DOHH2 (cell line): ENCODE measurements at regions not wholly inside any gene's neighbourhood (a gene's known extent, or its start where the extent isn't known, plus 50 kb on each side); places are given as distances from the start of the nearest gene placed in this dataset.

Experiments
- H3F3A ChIP-seq: fragments of 200-600 bp; sonication (generic), shearing (Covaris generic); 2 replicates; pipeline ENCODE4 v1.6.0; 2016; ENCODE audit warnings: antibody characterized with exemption, mild to moderate bottlenecking; ENCODE audit not compliant: control insufficient read depth, insufficient read depth
- H3K27ac ChIP-seq: fragments of 200-600 bp; sonication (generic); 2 replicates; pipeline ENCODE4 v1.5.1; 2014; ENCODE audit warnings: low read depth, mild to moderate bottlenecking, low read length, moderate library complexity
- H3K27me3 ChIP-seq: fragments of 200-600 bp; sonication (generic); 2 replicates; pipeline ENCODE4 v1.6.1; 2014; ENCODE audit warnings: mild to moderate bottlenecking, low read length, mixed read lengths; ENCODE audit not compliant: control insufficient read depth
- H3K36me3 ChIP-seq: fragments of 200-600 bp; sonication (generic); 2 replicates; pipeline ENCODE4 v1.6.1; 2014; ENCODE audit warnings: mild to moderate bottlenecking, low read length, moderate library complexity, mixed read lengths; ENCODE audit not compliant: control insufficient read depth
- H3K4me1 ChIP-seq: fragments of 200-600 bp; sonication (generic); 2 replicates; pipeline ENCODE4 v1.6.1; 2014; ENCODE audit warnings: mild to moderate bottlenecking, low read length, mixed read lengths; ENCODE audit not compliant: control insufficient read depth
- H3K4me2 ChIP-seq: fragments of 200-600 bp; sonication (generic); 2 replicates; pipeline ENCODE4 v1.6.0; 2014; ENCODE audit warnings: mild to moderate bottlenecking, low read length, moderate library complexity
- H3K4me3 ChIP-seq: fragments of 200-600 bp; sonication (generic); 2 replicates; pipeline ENCODE4 v1.5.1; 2014; ENCODE audit warnings: mild to moderate bottlenecking, low read length, mixed read lengths
- H3K79me2 ChIP-seq: fragments of 200-600 bp; sonication (generic); 2 replicates; pipeline ENCODE4 v1.6.1; 2014; ENCODE audit warnings: mild to moderate bottlenecking, low read length, mixed read lengths; ENCODE audit not compliant: control insufficient read depth
- H3K9me2 ChIP-seq: fragments of 200-600 bp; sonication (generic); replicated peaks from 2 replicates; pipeline ENCODE4 v1.6.1; 2014; ENCODE audit warnings: mild to moderate bottlenecking, low read length, mixed read lengths; ENCODE audit not compliant: control insufficient read depth
- H3K9me3 ChIP-seq: fragments of 200-600 bp; sonication (generic); 2 replicates; pipeline ENCODE4 v1.6.1; 2014; ENCODE audit warnings: antibody characterized with exemption, low read length, mixed read lengths; ENCODE audit not compliant: control insufficient read depth, insufficient read depth
- H4K20me1 ChIP-seq: fragments of 200-600 bp; sonication (generic); 2 replicates; pipeline ENCODE4 v1.6.0; 2014; ENCODE audit warnings: low read depth, mild to moderate bottlenecking, antibody characterized with exemption, low read length, moderate library complexity; ENCODE audit not compliant: control insufficient read depth, insufficient read depth
- EZH2phosphoT487 ChIP-seq: fragments of 200-600 bp; sonication (generic); IDR thresholded peaks from 2 replicates; pipeline ENCODE4 v1.6.1; 2017; ENCODE audit warnings: borderline replicate concordance, mild to moderate bottlenecking, antibody characterized with exemption, low read length, moderate library complexity, mixed read lengths
- TF ChIP-seq, protein P1 (sequence below): fragments of 200-600 bp; sonication (generic); IDR thresholded peaks from one replicate; pipeline ENCODE4 v1.5.1; 2014; ENCODE audit warnings: antibody characterized with exemption, mild to moderate bottlenecking, low read depth, low read length; ENCODE audit not compliant: poor library complexity, severe bottlenecking

DNA sequence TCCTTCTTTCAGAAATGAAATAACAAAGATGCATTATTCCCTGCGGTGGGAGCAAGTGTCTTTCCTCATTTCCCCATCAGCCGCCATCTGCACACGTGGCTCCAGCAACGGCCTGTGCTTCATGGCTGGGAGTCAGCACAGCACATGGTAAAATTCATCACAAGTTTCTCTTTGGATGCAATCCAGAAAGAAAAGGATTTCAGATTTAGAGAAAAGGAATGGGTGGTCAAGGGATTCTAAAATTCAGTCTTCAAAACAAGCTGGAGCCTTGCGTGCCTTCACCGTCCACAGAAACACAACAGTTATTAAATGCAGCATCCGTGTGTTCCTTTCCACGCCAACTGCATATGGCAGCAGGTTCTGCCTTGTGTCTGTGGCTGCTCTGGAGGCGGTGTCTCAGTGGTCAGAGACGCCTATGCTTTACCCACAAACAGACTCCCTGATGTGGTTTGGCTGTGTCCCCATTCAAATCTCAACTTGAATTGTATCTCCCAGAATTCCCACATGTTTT, 107.6 kb downstream of the THBS2 start:
- no peak for TF ChIP-seq EZH2phosphoT487
- TF ChIP-seq, protein P1, sequence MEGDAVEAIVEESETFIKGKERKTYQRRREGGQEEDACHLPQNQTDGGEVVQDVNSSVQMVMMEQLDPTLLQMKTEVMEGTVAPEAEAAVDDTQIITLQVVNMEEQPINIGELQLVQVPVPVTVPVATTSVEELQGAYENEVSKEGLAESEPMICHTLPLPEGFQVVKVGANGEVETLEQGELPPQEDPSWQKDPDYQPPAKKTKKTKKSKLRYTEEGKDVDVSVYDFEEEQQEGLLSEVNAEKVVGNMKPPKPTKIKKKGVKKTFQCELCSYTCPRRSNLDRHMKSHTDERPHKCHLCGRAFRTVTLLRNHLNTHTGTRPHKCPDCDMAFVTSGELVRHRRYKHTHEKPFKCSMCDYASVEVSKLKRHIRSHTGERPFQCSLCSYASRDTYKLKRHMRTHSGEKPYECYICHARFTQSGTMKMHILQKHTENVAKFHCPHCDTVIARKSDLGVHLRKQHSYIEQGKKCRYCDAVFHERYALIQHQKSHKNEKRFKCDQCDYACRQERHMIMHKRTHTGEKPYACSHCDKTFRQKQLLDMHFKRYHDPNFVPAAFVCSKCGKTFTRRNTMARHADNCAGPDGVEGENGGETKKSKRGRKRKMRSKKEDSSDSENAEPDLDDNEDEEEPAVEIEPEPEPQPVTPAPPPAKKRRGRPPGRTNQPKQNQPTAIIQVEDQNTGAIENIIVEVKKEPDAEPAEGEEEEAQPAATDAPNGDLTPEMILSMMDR = no peak
- Histone ChIP-seq H3K9me3 (no peaks in the 10 kb centered on the region), H3K4me2 (no peak overlapping the region), H3K79me2 (no peaks in the 10 kb centered on the region), H3F3A (no peaks in the 10 kb centered on the region), H3K27me3 (no peaks in the 10 kb centered on the region), H3K9me2 (no peaks in the 10 kb centered on the region), H3K4me3 (no peak overlapping the region), H3K4me1 (no peaks in the 10 kb centered on the region), H3K27ac (no peak overlapping the region), H3K36me3 (no peaks in the 10 kb centered on the region), H4K20me1 (no peaks in the 10 kb centered on the region)

DNA sequence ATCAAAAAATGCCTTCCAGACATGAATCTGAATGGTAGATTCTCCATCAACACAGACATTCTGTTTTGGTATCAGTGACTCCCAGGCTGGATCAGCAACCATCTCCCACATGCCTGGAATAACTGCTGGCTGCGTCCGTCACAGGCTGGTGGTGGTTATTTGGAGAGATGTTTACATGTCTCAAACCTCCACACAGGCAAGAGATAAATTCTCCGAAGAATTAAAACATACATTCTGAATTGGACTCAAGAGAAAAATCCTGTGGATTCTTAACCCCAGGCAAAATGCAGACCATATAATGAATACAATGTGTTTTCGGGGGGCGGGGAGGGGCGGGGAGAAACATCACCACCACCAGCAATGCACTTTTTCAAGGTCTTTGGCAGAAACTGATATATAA, 108.2 kb downstream of the THBS2 start:
- H3K79me2 ChIP-seq = no peaks in the 10 kb centered on the region
- TF ChIP-seq, protein P1 = no peak
- no peak for TF ChIP-seq EZH2phosphoT487
- H3K4me3 ChIP-seq = no peak overlapping the region
- no peaks in the 10 kb centered on the region for H3K9me2 ChIP-seq
- no peaks in the 10 kb centered on the region for H3K36me3 ChIP-seq
- no peaks in the 10 kb centered on the region for H3K9me3 ChIP-seq
- no peaks in the 10 kb centered on the region for H3F3A ChIP-seq
- no peaks in the 10 kb centered on the region for H3K27me3 ChIP-seq
- H3K27ac ChIP-seq = no peak overlapping the region
- no peaks in the 10 kb centered on the region for H3K4me1 ChIP-seq
- no peak overlapping the region for H3K4me2 ChIP-seq
- H4K20me1 ChIP-seq = no peaks in the 10 kb centered on the region

DNA sequence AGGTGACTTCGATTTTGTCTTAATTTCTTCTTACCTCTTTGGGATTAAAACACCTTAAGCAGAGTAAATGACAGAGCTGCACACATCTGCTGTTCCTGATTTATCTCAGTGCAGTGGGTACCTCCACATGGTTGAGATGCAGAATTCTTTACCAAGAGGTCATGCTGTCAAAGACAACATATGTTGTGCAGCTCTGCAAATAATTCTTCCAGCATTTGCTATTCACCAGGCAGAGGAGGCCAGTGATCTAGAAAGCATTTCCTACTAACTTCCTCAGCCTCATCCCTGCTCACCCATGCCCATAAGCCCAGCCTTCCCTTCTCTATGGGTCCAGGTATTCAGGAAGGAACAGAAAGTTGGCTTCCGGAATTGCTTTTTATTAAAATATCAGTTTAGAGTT, 109.3 kb downstream of the THBS2 start:
- Histone ChIP-seq H3K9me2 (no peaks in the 10 kb centered on the region), H4K20me1 (no peaks in the 10 kb centered on the region), H3K4me3 (no peak overlapping the region), H3K27ac (no peak overlapping the region), H3K36me3 (no peaks in the 10 kb centered on the region), H3K4me1 (no peaks in the 10 kb centered on the region), H3K27me3 (no peaks in the 10 kb centered on the region), H3K4me2 (no peak overlapping the region), H3F3A (no peaks in the 10 kb centered on the region), H3K9me3 (no peaks in the 10 kb centered on the region), H3K79me2 (no peaks in the 10 kb centered on the region)
- TF ChIP-seq, protein P1 = no peak
- no peak for TF ChIP-seq EZH2phosphoT487

DNA sequence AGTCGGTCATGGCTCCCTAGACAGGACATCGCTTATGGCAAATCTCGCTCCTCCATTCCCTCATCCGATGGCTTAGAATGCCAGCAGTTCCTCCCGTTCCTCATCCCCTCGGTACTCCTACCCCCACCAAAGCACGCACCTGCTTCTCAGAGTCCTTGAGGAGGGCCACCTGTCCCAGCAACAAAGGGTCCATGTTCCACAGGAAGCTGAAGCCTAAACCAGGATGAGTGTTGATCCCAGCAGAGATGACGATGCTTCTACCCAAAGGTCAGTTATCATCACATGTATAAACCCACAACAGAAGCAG, 111.2 kb downstream of the THBS2 start:
- Histone ChIP-seq H3F3A (no peaks in the 10 kb centered on the region), H3K36me3 (no peaks in the 10 kb centered on the region), H3K9me2 (no peaks in the 10 kb centered on the region), H4K20me1 (no peaks in the 10 kb centered on the region), H3K9me3 (no peaks in the 10 kb centered on the region), H3K4me2 (no peak overlapping the region), H3K27me3 (no peaks in the 10 kb centered on the region), H3K4me1 (no peaks in the 10 kb centered on the region), H3K27ac (no peak overlapping the region), H3K4me3 (no peak overlapping the region), H3K79me2 (no peaks in the 10 kb centered on the region)
- TF ChIP-seq EZH2phosphoT487 = no peak
- TF ChIP-seq, protein P1 = no peak
